ENCODE measurements at regions not wholly inside any gene's neighbourhood (a gene's known extent, or its start where the extent isn't known, plus 50 kb on each side); places are given as distances from the start of the nearest gene placed in this dataset.
"Not testable (repeated sequence)": the region's sequence is repeated elsewhere in the genome, so short reads cannot be mapped to it uniquely, and the experiment has no call there.

DNA sequence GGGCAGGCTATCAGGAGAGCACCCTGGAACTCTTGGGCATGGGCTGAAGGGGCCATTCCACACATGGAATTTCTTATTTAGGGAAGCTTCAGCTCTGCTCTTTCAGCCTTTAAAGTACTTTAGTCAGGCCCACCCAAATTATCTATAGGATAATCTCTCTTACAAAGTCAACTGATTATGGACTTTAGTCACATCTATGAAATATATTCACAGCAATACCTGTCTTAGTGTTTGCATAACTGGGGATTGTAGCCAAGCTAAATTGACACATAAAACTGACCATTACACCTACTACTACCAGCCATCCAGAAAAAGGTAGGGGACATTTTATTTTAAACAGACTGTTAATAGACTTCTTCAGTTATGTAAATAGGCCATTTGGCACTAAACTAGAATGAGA, 114.9 kb upstream of the VANGL1 start:
- no peak overlapping the region for H3K27ac ChIP-seq
- no peaks in the 10 kb centered on the region for H3K27me3 ChIP-seq (ENCODE audit: insufficient read depth, low read depth, severe bottlenecking)
- no peak overlapping the region for H3K4me3 ChIP-seq (ENCODE audit: low read depth, low read length)
- H3K36me3 ChIP-seq = no peaks in the 10 kb centered on the region
- DNase-seq = no peak
- H3K9me3 ChIP-seq (ENCODE audit: severe bottlenecking) = no peaks in the 10 kb centered on the region
- no peak for TF ChIP-seq CTCF (IDR thresholded peaks at IDR 0.05; ENCODE audit: low read depth, low read length)

DNA sequence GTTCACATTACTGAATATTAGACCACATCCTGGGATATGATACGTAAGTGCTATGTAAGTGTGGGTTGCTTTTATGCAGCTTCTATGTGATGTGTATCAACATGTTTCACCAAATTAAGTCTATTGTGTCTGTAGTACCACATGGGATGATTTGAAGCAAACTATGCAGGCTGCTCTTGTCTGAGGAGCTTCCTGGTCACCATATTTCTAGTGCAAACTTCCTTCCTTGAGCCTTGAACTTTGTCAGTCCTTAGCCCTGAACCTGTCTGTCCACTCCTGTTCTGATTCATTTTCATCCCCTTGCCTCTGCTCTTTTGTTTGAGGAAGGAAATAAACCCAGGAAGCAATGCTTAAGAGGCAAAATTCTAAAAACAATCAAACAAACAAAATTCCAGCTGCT, 117.5 kb upstream of the VANGL1 start:
- no peak overlapping the region for H3K27ac ChIP-seq
- no peak for DNase-seq

DNA sequence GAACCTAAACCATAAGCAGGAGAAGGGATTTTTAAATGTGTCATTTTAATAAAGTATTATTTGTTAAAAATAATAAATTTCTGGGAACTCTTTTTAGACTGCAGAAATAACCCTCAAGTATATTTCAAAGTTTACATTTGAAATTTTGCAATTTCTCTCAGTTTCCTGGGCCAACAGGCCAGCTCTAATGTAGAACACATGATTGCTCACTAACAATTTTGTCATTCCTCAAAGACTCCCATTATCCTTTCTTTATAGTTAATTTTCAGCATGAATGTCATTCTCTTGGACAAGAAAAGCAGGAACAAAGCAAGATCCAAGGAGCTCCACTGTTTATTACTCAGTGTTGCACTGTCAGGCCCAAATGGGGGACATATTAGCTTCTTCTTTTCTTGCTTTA, 119.4 kb upstream of the VANGL1 start:
- H3K9me3 ChIP-seq (ENCODE audit: severe bottlenecking) = no peaks in the 10 kb centered on the region
- H3K27me3 ChIP-seq (ENCODE audit: insufficient read depth, low read depth, severe bottlenecking) = no peaks in the 10 kb centered on the region
- no peak for TF ChIP-seq CTCF (IDR thresholded peaks at IDR 0.05; ENCODE audit: low read depth, low read length)
- H3K4me3 ChIP-seq (ENCODE audit: low read depth, low read length) = no peak overlapping the region
- H3K36me3 ChIP-seq = no peaks in the 10 kb centered on the region
- DNase-seq = no peak
- H3K27ac ChIP-seq = no peak overlapping the region

More for the DNA sequence above, 117.5 kb upstream of the VANGL1 start:
- no peaks in the 10 kb centered on the region for H3K9me3 ChIP-seq (ENCODE audit: severe bottlenecking)
- H3K36me3 ChIP-seq = no peaks in the 10 kb centered on the region
- no peak for TF ChIP-seq CTCF (IDR thresholded peaks at IDR 0.05; ENCODE audit: low read depth, low read length)
- H3K4me3 ChIP-seq (ENCODE audit: low read depth, low read length) = no peak overlapping the region
- no peaks in the 10 kb centered on the region for H3K27me3 ChIP-seq (ENCODE audit: insufficient read depth, low read depth, severe bottlenecking)

DNA sequence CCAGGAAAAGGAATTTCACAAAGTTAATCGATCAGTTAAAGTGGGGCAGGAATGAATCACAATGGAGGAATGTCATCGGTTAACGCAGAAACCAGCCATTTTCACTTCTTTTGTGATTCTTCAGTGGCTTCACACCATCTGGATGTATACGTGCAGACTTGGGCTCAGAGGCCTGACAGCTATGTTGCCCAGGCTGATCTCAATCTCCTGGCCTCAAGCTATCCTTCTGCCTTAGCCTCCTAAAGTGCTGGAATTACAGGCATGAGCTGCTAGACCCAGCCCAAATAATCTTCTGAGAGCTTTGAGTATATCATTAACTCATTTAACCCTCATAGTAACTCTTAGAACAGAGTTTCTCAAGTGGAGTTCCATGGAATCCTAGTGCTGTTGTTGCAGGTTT, 126.5 kb upstream of the VANGL1 start:
- no peak for DNase-seq
- Histone ChIP-seq H3K9me3 (ENCODE audit: severe bottlenecking) (peaks cover 3% of the 10 kb centered on the region), H3K27ac (no peak overlapping the region), H3K36me3 (no peaks in the 10 kb centered on the region), H3K4me3 (ENCODE audit: low read depth, low read length) (no peak overlapping the region), H3K27me3 (ENCODE audit: insufficient read depth, low read depth, severe bottlenecking) (no peaks in the 10 kb centered on the region)
- no peak for TF ChIP-seq CTCF (IDR thresholded peaks at IDR 0.05; ENCODE audit: low read depth, low read length)

GRCh38 chr1:115510226-115510625, 131.5 kb upstream of the VANGL1 start:
- not testable (repeated sequence) for DNase-seq; H3K4me3 ChIP-seq (ENCODE audit: low read depth, low read length); H3K36me3 ChIP-seq; H3K9me3 ChIP-seq (ENCODE audit: severe bottlenecking); H3K27me3 ChIP-seq (ENCODE audit: insufficient read depth, low read depth, severe bottlenecking); H3K27ac ChIP-seq

DNA sequence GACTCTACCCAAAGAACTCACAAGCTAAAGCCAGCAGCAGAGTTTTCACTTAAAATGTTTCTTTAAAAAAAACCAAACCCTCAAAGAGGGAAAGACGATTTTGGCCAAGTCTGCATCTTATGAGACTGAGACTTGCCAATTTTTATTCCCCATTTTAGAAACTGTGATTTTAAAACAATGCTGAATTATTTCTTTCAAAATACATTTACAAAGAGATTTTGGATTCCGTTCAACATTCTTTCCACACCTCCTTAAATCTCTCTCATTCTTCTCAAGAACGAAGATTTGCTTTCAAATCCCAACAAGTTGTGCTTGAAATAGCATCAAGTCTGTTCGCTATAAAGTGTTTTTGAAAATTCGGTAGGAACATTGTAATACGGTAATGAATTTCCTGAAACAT, 133.9 kb upstream of the VANGL1 start:
- Histone ChIP-seq H3K4me3 (ENCODE audit: low read depth, low read length) (no peak overlapping the region), H3K36me3 (no peaks in the 10 kb centered on the region), H3K27me3 (ENCODE audit: insufficient read depth, low read depth, severe bottlenecking) (no peaks in the 10 kb centered on the region), H3K27ac (no peak overlapping the region), H3K9me3 (ENCODE audit: severe bottlenecking) (peaks cover 7% of the 10 kb centered on the region)
- no peak for TF ChIP-seq CTCF (IDR thresholded peaks at IDR 0.05; ENCODE audit: low read depth, low read length)
- DNase-seq = no peak
